Adrenal gland (tissue), 9 donors: ENCODE measurements at regions not wholly inside any gene's neighbourhood (a gene's known extent, or its start where the extent isn't known, plus 50 kb on each side); places are given as distances from the start of the nearest gene placed in this dataset.

ENCODE experiments used
- DNase-seq, 7 donors: peaks; one replicate each; pipeline ENCODE4 v3.0.0-alpha.2; 2019 to 2020
- H3K27ac ChIP-seq, 5 donors: fragments of 200-600 bp; sonication (generic) in 4 of 5; 1 replicate in 3 of 5; 2 replicates in 2 of 5; pipeline versions ENCODE4 v1.5.1 to v1.8.0; 2016 to 2020; ENCODE audit warnings: mild to moderate bottlenecking in 1 of 5
- H3K27me3 ChIP-seq: fragments of 200-600 bp; 2 replicates; pipeline ENCODE4 v1.8.0; 2021
- H3K36me3 ChIP-seq, 2 donors: fragments of 200-600 bp; replicated peaks in 1 of 2; 1 replicate in 1 of 2; 2 replicates in 1 of 2; pipeline versions ENCODE4 v1.5.1 to v1.8.0; 2018 to 2022
- H3K4me1 ChIP-seq, 2 donors: fragments of 200-600 bp; replicated peaks in 1 of 2; 1 replicate in 1 of 2; 2 replicates in 1 of 2; pipeline versions ENCODE4 v1.5.1 to v1.8.0; 2018 to 2021
- H3K4me3 ChIP-seq, 4 donors: fragments of 200-600 bp; sonication (generic) in 3 of 4; one replicate each; pipeline ENCODE4 v1.5.1; 2016 to 2018
- H3K9me3 ChIP-seq, 3 donors: fragments of 200-600 bp; sonication (generic) in 1 of 3; replicated peaks in 1 of 3; 1 replicate in 2 of 3; 2 replicates in 1 of 3; pipeline versions ENCODE4 v1.5.1 to v1.8.0; 2016 to 2021
- CTCF ChIP-seq, 6 experiments: fragments of 450-650 bp in 4 of 6; fragments of 200-600 bp in 2 of 6; sonication (generic) in 1 of 6; IDR thresholded peaks; 1 replicate in 5 of 6; 2 replicates in 1 of 6; pipeline versions ENCODE4 v1.5.1 to v1.8.0; 2016 to 2021; ENCODE audit warnings: antibody characterized with exemption in 6 of 6, mild to moderate bottlenecking in 2 of 6, moderate library complexity in 1 of 6
- POLR2A ChIP-seq, 2 donors: fragments of 450-650 bp; IDR thresholded peaks; one replicate each; pipeline ENCODE4 v1.6.1; 2017; ENCODE audit warnings: antibody characterized with exemption in 2 of 2, mild to moderate bottlenecking in 2 of 2, moderate library complexity in 1 of 2
- WGBS, 4 donors: extraction: QIAGEN DNeasy Blood & Tissue Kit in 2 of 4; methylation state at CpG; one replicate each; pipeline versions ENCODE4 v1.1.5 to v1.1.7; 2013 to 2017; 5-methylcytosine and 5-hydroxymethylcytosine counted together
- intact Hi-C, 2 donors: fragments of 100-400 bp; cut with DNase I; formaldehyde crosslinking; loops; one replicate each; pipeline versions ENCODE4 v1.14.1 to v1.15.0; 2022 to 2023
- donor health status: healthy with polysubstance abuse.
- donor health status: Bipolar disorder and iron deficiency.
- donor health status: DM: yes; HTN: yes; CAD: no.
- donor health status: DM: no; HTN: no; CAD: no.
- donor health status: DM: no; HTN: no; CAD: no.

- Histone ChIP-seq H3K27me3 (no peaks in the 10 kb centered on the region), H3K27ac (no peak overlapping the region), H3K4me3 (no peak overlapping the region), H3K9me3 (no peaks in the 10 kb centered on the region), H3K36me3 (no peaks in the 10 kb centered on the region), H3K4me1 (no peaks in the 10 kb centered on the region)
- DNase-seq: no peak
- 74 to 94% (median 79%) methylated on average over 1 of the region's 1 CpG for WGBS, 4 donors
- no peak for TF ChIP-seq POLR2A (IDR thresholded peaks at IDR 0.05)
- TF ChIP-seq CTCF (IDR thresholded peaks at IDR 0.05): no peak
- intact Hi-C loops: no loop called here
Measured at GRCh38 chr11:41779401-41779960, 320.0 kb upstream of the LRRC4C start.

- no peak for DNase-seq
- TF ChIP-seq CTCF (IDR thresholded peaks at IDR 0.05) (no peak), POLR2A (IDR thresholded peaks at IDR 0.05) (no peak)
- no peaks in the 10 kb centered on the region for H3K36me3 ChIP-seq
- H3K4me1 ChIP-seq: no peaks in the 10 kb centered on the region
- no peak overlapping the region for H3K4me3 ChIP-seq
- no peaks in the 10 kb centered on the region for H3K9me3 ChIP-seq
- no peak overlapping the region for H3K27ac ChIP-seq
- no peaks in the 10 kb centered on the region for H3K27me3 ChIP-seq
- intact Hi-C loops: no loop called here
- 63 to 82% (median 73%) methylated on average over 2 of the region's 2 CpGs for WGBS, 4 donors
Measured at GRCh38 chr11:41781441-41781840, 322.0 kb upstream of the LRRC4C start.

DNA sequence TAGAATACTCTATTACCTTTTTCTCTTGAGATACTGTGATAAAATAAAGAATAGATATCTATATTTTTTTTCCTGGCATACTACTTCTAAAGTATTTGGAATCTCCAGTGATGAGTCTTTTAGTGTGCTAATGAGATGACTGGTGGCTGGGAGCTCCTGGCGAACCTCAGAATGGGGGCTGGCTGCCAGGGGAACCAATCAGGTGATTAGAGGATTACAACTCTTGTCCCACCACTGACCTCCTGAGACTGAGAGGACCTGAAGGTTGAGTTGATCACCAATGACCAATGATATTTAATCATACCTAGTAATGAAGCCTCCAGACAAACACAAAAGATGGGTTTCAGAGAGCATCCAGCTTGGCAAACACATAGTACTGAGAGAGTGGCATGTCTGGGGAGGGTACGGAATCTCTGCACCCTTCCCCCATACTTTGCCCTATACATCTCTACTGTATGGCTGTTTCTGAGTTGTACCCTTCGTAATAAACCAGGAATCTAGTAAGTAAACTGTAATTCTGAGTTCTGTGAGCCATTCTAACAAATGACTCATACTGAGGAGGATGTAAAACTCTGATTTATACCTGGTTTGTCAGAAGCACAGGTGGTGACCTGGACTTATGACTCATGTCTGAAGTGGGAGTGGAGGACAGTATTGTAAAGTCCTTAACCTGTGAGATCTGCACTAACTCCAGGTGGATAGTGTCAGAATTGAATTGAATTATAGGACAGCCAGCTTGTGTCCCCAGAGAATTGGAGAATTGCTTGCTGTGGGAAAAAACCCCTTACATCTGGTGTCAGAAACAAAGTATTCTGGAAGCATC lies 325.3 kb upstream of the LRRC4C start:
- TF ChIP-seq CTCF (IDR thresholded peaks at IDR 0.05) (no peak), POLR2A (IDR thresholded peaks at IDR 0.05) (no peak)
- no peak for DNase-seq
- 81 to 87% (median 85%) methylated on average over 3 of the region's 3 CpGs for WGBS, 4 donors
- no peaks in the 10 kb centered on the region for H3K9me3 ChIP-seq
- no peak overlapping the region for H3K4me3 ChIP-seq
- no peaks in the 10 kb centered on the region for H3K4me1 ChIP-seq
- H3K27ac ChIP-seq: no peak overlapping the region
- H3K27me3 ChIP-seq: no peaks in the 10 kb centered on the region
- intact Hi-C loops: no loop called here
- H3K36me3 ChIP-seq: no peaks in the 10 kb centered on the region

DNA sequence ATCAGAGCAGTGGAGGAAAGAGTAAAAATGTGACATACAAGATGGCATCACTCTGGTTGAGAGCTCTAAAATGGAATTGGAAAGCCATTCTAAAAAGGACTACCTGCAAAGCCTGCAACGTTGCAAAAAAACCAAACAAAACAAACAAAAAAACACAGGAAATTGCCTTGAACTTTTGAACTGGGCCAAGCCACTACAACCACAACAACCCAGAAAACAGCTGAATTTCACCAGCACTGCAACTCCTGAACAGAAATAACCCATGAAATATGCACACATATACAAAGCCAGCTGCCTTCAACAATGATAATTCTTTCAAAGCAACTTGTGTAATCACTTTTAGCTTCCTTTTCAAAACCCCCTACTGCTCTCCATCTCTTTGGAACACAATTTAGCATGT lies 326.6 kb upstream of the LRRC4C start:
- H3K4me1 ChIP-seq: no peaks in the 10 kb centered on the region
- H3K9me3 ChIP-seq: no peaks in the 10 kb centered on the region
- no peak for DNase-seq
- TF ChIP-seq POLR2A (IDR thresholded peaks at IDR 0.05) (no peak), CTCF (IDR thresholded peaks at IDR 0.05) (no peak)
- intact Hi-C loops: no loop called here
- H3K4me3 ChIP-seq: no peak overlapping the region
- no peak overlapping the region for H3K27ac ChIP-seq
- no peaks in the 10 kb centered on the region for H3K36me3 ChIP-seq
- no peaks in the 10 kb centered on the region for H3K27me3 ChIP-seq
- 13 to 34% (median 28%) methylated on average over 1 of the region's 1 CpG for WGBS, 4 donors
